Activated CD8-positive, alpha-beta T cell treated with anti-CD3 and anti-CD28 coated beads, Interleukin-2, amount 10 ng/mL, durations not matched to agents 7 days and 5 days (primary cell): ENCODE measurements at regions not wholly inside any gene's neighbourhood (a gene's known extent, or its start where the extent isn't known, plus 50 kb on each side); places are given as distances from the start of the nearest gene placed in this dataset.
A peak's percentile ranks its signal among the peaks of the same experiment; 100 is the strongest.

Source experiments
- ATAC-seq: fragments of 150-1000 bp; cut with Tn5 transposase; one replicate; pipeline ENCODE4 v1.10.0; 2021; ENCODE audit warnings: moderate library complexity
- CTCF ChIA-PET: fragments of 350-600 bp; sonication (Branson Sonifier 250); formaldehyde crosslinking; loops from one replicate; lab custom pipeline; 2021; ENCODE audit warnings: antibody characterized with exemption; lab: Charles Lee
- POLR2A ChIA-PET: fragments of 350-600 bp; sonication (Branson Sonifier 250); formaldehyde crosslinking; loops from one replicate; lab custom pipeline; 2021; ENCODE audit warnings: antibody characterized with exemption; lab: Charles Lee
- DNase-seq: peaks from one replicate; pipeline ENCODE4 v3.0.0-alpha.2; 2020
- H3K27ac Mint-ChIP-seq: one replicate; pipeline ENCODE4 v1.8.0; 2021; ENCODE audit warnings: mild to moderate bottlenecking, mixed read lengths
- H3K27me3 Mint-ChIP-seq: one replicate; pipeline ENCODE4 v1.8.0; 2021; ENCODE audit warnings: low read depth, mixed read lengths
- H3K36me3 Mint-ChIP-seq: one replicate; pipeline ENCODE4 v1.8.0; 2021; ENCODE audit warnings: low read depth, mixed read lengths
- H3K4me1 Mint-ChIP-seq: one replicate; pipeline ENCODE4 v1.8.0; 2021; ENCODE audit warnings: low read depth, mixed read lengths
- H3K4me3 Mint-ChIP-seq: one replicate; pipeline ENCODE4 v1.8.0; 2021; ENCODE audit warnings: mild to moderate bottlenecking, mixed read lengths
- H3K9me3 Mint-ChIP-seq: one replicate; pipeline ENCODE4 v1.8.0; 2022; ENCODE audit warnings: mixed read lengths; ENCODE audit not compliant: insufficient read depth

- Mint-ChIP-seq H3K4me1 (peaks cover 25% of the 10 kb centered on the region), H3K27me3 (no peaks in the 10 kb centered on the region), H3K27ac (no peak overlapping the region), H3K9me3 (peaks cover 14% of the 10 kb centered on the region), H3K36me3 (peaks cover 12% of the 10 kb centered on the region), H3K4me3 (no peak overlapping the region)
- ChIA-PET POLR2A (no interaction called here), CTCF (no interaction called here)
- ATAC-seq (no peak), DNase-seq (no peak)
These were observed 144.8 kb upstream of the SAMSN1 start for GRCh38 chr21:14690886-14691285.

- Mint-ChIP-seq H3K4me3 (no peak overlapping the region), H3K9me3 (peaks cover 16% of the 10 kb centered on the region), H3K27ac (no peak overlapping the region), H3K4me1 (peaks cover 37% of the 10 kb centered on the region), H3K27me3 (no peaks in the 10 kb centered on the region), H3K36me3 (peaks cover 17% of the 10 kb centered on the region)
- ATAC-seq (no peak), DNase-seq (no peak)
- ChIA-PET CTCF (no interaction called here), POLR2A (no interaction called here)
These were observed 142.8 kb upstream of the SAMSN1 start for GRCh38 chr21:14688936-14689335.

- POLR2A ChIA-PET: interaction anchor here (0.5 to 1.1 kb wide), 2 partner anchors 14 to 146 kb away, joined by 3 read pairs; no protein-coding TSS in a partner anchor
- CTCF ChIA-PET: interaction anchor here (1.9 to 2.2 kb wide), 2 partner anchors 12 to 18 kb away, joined by 5 to 10 read pairs; no protein-coding TSS in a partner anchor
- Mint-ChIP-seq H3K4me1 (peaks cover 41% of the 10 kb centered on the region), H3K36me3 (peaks cover 17% of the 10 kb centered on the region), H3K4me3 (no peak overlapping the region), H3K9me3 (peaks cover 14% of the 10 kb centered on the region), H3K27me3 (no peaks in the 10 kb centered on the region), H3K27ac (no peak overlapping the region)
- ATAC-seq (no peak), DNase-seq (no peak)
These were observed 142.3 kb upstream of the SAMSN1 start for GRCh38 chr21:14688412-14688811.

GRCh38 chr21:14687268-14687625 is 141.1 kb upstream of the SAMSN1 start:
- ChIA-PET POLR2A (interaction anchor here (1.1 kb wide), 1 partner anchor 15 kb away, joined by 3 read pairs; no protein-coding TSS in a partner anchor), CTCF (interaction anchor here (1.2 to 2.2 kb wide), 6 partner anchors 11 to 86 kb away, joined by 3 to 10 read pairs (median 5); no protein-coding TSS in a partner anchor)
- Mint-ChIP-seq H3K36me3 (peaks cover 17% of the 10 kb centered on the region), H3K4me1 (peaks cover 46% of the 10 kb centered on the region), H3K9me3 (peaks cover 14% of the 10 kb centered on the region), H3K27ac (no peak overlapping the region), H3K4me3 (no peak overlapping the region), H3K27me3 (no peaks in the 10 kb centered on the region)
- no peak for DNase-seq
- peak; percentile 42 for ATAC-seq

GRCh38 chr21:14686466-14687267 is 140.6 kb upstream of the SAMSN1 start:
- ChIA-PET CTCF (interaction anchor here (1.2 to 2.2 kb wide), 7 partner anchors 10 to 87 kb away, joined by 3 to 10 read pairs (median 5); no protein-coding TSS in a partner anchor), POLR2A (interaction anchor here (0.6 kb wide), 1 partner anchor 11 kb away, joined by 3 read pairs; no protein-coding TSS in a partner anchor)
- no peaks in the 10 kb centered on the region for H3K27me3 Mint-ChIP-seq
- peaks cover 17% of the 10 kb centered on the region for H3K36me3 Mint-ChIP-seq
- no peak for DNase-seq
- peaks cover 41% of the 10 kb centered on the region for H3K4me1 Mint-ChIP-seq
- peak overlapping the region; percentile 45 for H3K27ac Mint-ChIP-seq
- peak; percentile 64 for ATAC-seq
- H3K9me3 Mint-ChIP-seq: peaks cover 14% of the 10 kb centered on the region
- H3K4me3 Mint-ChIP-seq: peak overlapping the region; percentile 15

GRCh38 chr21:14685568-14685967 is 139.5 kb upstream of the SAMSN1 start:
- H3K9me3 Mint-ChIP-seq: peaks cover 14% of the 10 kb centered on the region
- ChIA-PET POLR2A (no interaction called here), CTCF (interaction anchor here (1.4 kb wide), 1 partner anchor 19 kb away, joined by 3 read pairs; no protein-coding TSS in a partner anchor)
- peaks cover 17% of the 10 kb centered on the region for H3K36me3 Mint-ChIP-seq
- H3K4me1 Mint-ChIP-seq: peaks cover 41% of the 10 kb centered on the region
- no peaks in the 10 kb centered on the region for H3K27me3 Mint-ChIP-seq
- ATAC-seq (no peak), DNase-seq (no peak)
- H3K27ac Mint-ChIP-seq: no peak overlapping the region
- no peak overlapping the region for H3K4me3 Mint-ChIP-seq

- H3K4me1 Mint-ChIP-seq: peaks cover 41% of the 10 kb centered on the region
- CTCF ChIA-PET: no interaction called here
These were observed 138.0 kb upstream of the SAMSN1 start for GRCh38 chr21:14684071-14684470.

GRCh38 chr21:14683063-14683462 is 136.9 kb upstream of the SAMSN1 start:
- ChIA-PET CTCF (no interaction called here), POLR2A (no interaction called here)
- H3K27ac Mint-ChIP-seq: peak overlapping the region; percentile 35
- H3K36me3 Mint-ChIP-seq: peaks cover 14% of the 10 kb centered on the region
- no peaks in the 10 kb centered on the region for H3K27me3 Mint-ChIP-seq
- H3K9me3 Mint-ChIP-seq: peaks cover 4% of the 10 kb centered on the region
- H3K4me1 Mint-ChIP-seq: peaks cover 41% of the 10 kb centered on the region
- H3K4me3 Mint-ChIP-seq: no peak overlapping the region
- ATAC-seq (no peak), DNase-seq (no peak)

More at GRCh38 chr21:14684071-14684470, 138.0 kb upstream of the SAMSN1 start:
- Mint-ChIP-seq H3K4me3 (no peak overlapping the region), H3K36me3 (peaks cover 14% of the 10 kb centered on the region), H3K27ac (no peak overlapping the region), H3K27me3 (no peaks in the 10 kb centered on the region), H3K9me3 (peaks cover 4% of the 10 kb centered on the region)
- DNase-seq (no peak), ATAC-seq (no peak)
- POLR2A ChIA-PET: no interaction called here

GRCh38 chr21:14678973-14679574 is 133.0 kb upstream of the SAMSN1 start:
- Mint-ChIP-seq H3K27me3 (no peaks in the 10 kb centered on the region), H3K4me1 (peaks cover 47% of the 10 kb centered on the region)

GRCh38 chr21:14677639-14678179 is 131.6 kb upstream of the SAMSN1 start:
- Mint-ChIP-seq H3K4me3 (no peak overlapping the region), H3K36me3 (peaks cover 45% of the 10 kb centered on the region), H3K27me3 (no peaks in the 10 kb centered on the region), H3K4me1 (peaks cover 43% of the 10 kb centered on the region), H3K9me3 (peaks cover 9% of the 10 kb centered on the region), H3K27ac (no peak overlapping the region)
- DNase-seq: no peak
- ChIA-PET POLR2A (interaction anchor here (1.5 kb wide), 1 partner anchor 224 kb away, joined by 5 read pairs; no protein-coding TSS in a partner anchor), CTCF (interaction anchor here (2.3 to 2.8 kb wide), 2 partner anchors 10 to 59 kb away, joined by 10 to 24 read pairs; no protein-coding TSS in a partner anchor)
- no peak for ATAC-seq

More at GRCh38 chr21:14678973-14679574, 133.0 kb upstream of the SAMSN1 start:
- peaks cover 39% of the 10 kb centered on the region for H3K36me3 Mint-ChIP-seq
- ChIA-PET CTCF (no interaction called here), POLR2A (no interaction called here)
- ATAC-seq: no peak
- no peak for DNase-seq
- peaks cover 9% of the 10 kb centered on the region for H3K9me3 Mint-ChIP-seq
- no peak overlapping the region for H3K4me3 Mint-ChIP-seq
- no peak overlapping the region for H3K27ac Mint-ChIP-seq

GRCh38 chr21:14677013-14677412 is 130.9 kb upstream of the SAMSN1 start:
- no peak for DNase-seq
- H3K4me3 Mint-ChIP-seq: peak overlapping the region; percentile 60
- POLR2A ChIA-PET: interaction anchor here (1.2 to 1.5 kb wide), 2 partner anchors 223 to 293 kb away, joined by 3 to 5 read pairs; partner anchors contain the start of gene HSPA13
- peaks cover 47% of the 10 kb centered on the region for H3K36me3 Mint-ChIP-seq
- H3K9me3 Mint-ChIP-seq: peaks cover 10% of the 10 kb centered on the region
- H3K27ac Mint-ChIP-seq: peak overlapping the region; percentile 94
- ATAC-seq: no peak
- CTCF ChIA-PET: interaction anchor here (0.9 to 2.8 kb wide), 3 partner anchors 10 to 136 kb away, joined by 3 to 24 read pairs (median 10); no protein-coding TSS in a partner anchor
- H3K4me1 Mint-ChIP-seq: peaks cover 46% of the 10 kb centered on the region
- no peaks in the 10 kb centered on the region for H3K27me3 Mint-ChIP-seq
